ENCODE measurements at regions not wholly inside any gene's neighbourhood (a gene's known extent, or its start where the extent isn't known, plus 50 kb on each side); places are given as distances from the start of the nearest gene placed in this dataset.

DNA sequence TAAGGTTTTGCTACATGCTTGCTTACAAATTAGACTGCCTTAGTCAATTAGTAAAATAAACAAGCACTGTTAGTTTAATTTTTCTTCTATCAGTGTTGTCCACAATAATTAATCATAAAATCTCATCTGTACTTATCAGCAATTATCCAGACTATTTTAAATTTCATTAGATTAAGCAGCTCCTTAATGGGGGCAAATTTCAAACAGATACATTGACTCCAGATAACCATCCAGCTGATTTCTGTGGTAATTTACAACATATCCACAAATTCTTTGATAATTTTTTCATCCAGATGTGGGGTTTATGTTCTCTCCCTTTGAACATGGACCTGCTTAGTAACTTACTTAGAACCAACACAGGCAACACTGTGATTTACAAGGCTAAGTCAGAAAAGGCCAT lies 170.4 kb upstream of the CWC22 start:
- Mint-ChIP-seq H3K4me1 (no peaks in the 10 kb centered on the region), H3K9me3 (peaks cover 0 to 2% (median 0%) of the 10 kb centered on the region in 11 donors), H3K27me3 (peaks cover 0 to 7% (median 1%) of the 10 kb centered on the region in 5 donors), H3K4me3 (no peak overlapping the region), H3K27ac (no peak overlapping the region), H3K36me3 (no peaks in the 10 kb centered on the region)
- no peak for DNase-seq
- Histone ChIP-seq H3K9me3 (ENCODE audit: control insufficient read depth in 2 of 3, low read length in 3 of 3) (no peaks in the 10 kb centered on the region), H3K27ac (ENCODE audit: low read depth, low read length) (no peak overlapping the region), H3K4me1 (ENCODE audit: control insufficient read depth in 2 of 2, insufficient read depth in 2 of 2, low read length in 2 of 2) (no peaks in the 10 kb centered on the region), H3K36me3 (ENCODE audit: control insufficient read depth in 2 of 3, insufficient read depth in 3 of 3, low read length in 3 of 3) (no peaks in the 10 kb centered on the region), H3K4me3 (ENCODE audit: low read length) (no peak overlapping the region), H3K27me3 (ENCODE audit: control insufficient read depth in 2 of 2, insufficient read depth in 2 of 2, low read length in 2 of 2) (no peaks in the 10 kb centered on the region)
- POLR2A ChIA-PET = no interaction called here
- intact Hi-C loops (cut with micrococcal nuclease) = no loop called here
- ATAC-seq = no peak
- CTCF ChIA-PET = no interaction called here

DNA sequence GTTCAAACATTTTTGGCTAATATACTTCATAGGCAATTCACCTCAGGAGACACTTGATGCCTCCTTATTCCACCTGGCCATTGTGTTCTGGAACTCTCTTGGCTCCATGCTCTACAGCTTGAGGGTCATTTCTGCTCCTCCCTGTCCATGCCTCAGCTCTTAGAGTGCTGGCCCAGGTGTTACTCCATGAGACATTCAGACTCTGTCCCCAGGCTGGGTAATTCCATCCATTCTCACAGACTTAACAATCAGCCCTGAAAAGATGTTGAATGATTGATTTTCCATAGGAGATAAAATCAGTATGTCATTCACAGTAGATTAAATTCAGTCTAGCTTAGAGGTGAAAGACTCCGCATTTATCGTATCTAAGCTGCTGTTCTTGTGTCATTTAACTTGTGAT lies 168.6 kb upstream of the CWC22 start:
- H3K36me3 ChIP-seq (ENCODE audit: control insufficient read depth in 2 of 3, insufficient read depth in 3 of 3, low read length in 3 of 3) = no peaks in the 10 kb centered on the region
- H3K4me3 ChIP-seq (ENCODE audit: low read length) = no peak overlapping the region
- no peaks in the 10 kb centered on the region for H3K27me3 ChIP-seq (ENCODE audit: control insufficient read depth in 2 of 2, insufficient read depth in 2 of 2, low read length in 2 of 2)
- no peak overlapping the region for H3K27ac Mint-ChIP-seq
- peaks cover 0 to 4% (median 0%) of the 10 kb centered on the region in 5 donors for H3K27me3 Mint-ChIP-seq
- peaks cover 0 to 4% (median 0%) of the 10 kb centered on the region in 11 donors for H3K9me3 Mint-ChIP-seq
- H3K36me3 Mint-ChIP-seq = no peaks in the 10 kb centered on the region
- no peak overlapping the region for H3K27ac ChIP-seq (ENCODE audit: low read depth, low read length)
- intact Hi-C loops (cut with micrococcal nuclease) = no loop called here
- no peaks in the 10 kb centered on the region for H3K4me1 Mint-ChIP-seq
- POLR2A ChIA-PET = no interaction called here
- CTCF ChIA-PET = no interaction called here
- DNase-seq (no peak), ATAC-seq (no peak)
- H3K9me3 ChIP-seq (ENCODE audit: control insufficient read depth in 2 of 3, low read length in 3 of 3) = no peaks in the 10 kb centered on the region
- no peak overlapping the region for H3K4me3 Mint-ChIP-seq
- no peaks in the 10 kb centered on the region for H3K4me1 ChIP-seq (ENCODE audit: control insufficient read depth in 2 of 2, insufficient read depth in 2 of 2, low read length in 2 of 2)

DNA sequence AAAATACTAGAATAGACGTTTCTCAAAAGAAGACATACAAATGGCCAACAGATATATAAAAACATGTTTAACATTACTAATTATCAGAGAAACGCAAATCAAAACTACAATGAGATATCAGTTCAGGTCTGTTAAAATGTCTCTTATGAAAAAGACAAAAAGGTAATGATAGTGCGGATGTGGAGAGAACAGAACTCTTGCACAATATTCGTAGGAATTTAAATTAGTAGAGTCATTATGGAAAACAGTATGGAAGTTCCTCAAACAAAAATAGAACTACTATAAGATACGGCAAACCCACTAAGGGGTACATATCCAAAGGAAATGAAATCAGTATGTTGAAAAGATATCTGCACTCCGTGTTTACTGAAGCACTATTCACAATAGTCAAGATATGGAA lies 167.5 kb upstream of the CWC22 start:
- Mint-ChIP-seq H3K9me3 (peaks cover 4 to 11% (median 8%) of the 10 kb centered on the region in 11 donors), H3K4me3 (no peak overlapping the region), H3K27ac (no peak overlapping the region), H3K4me1 (no peaks in the 10 kb centered on the region), H3K36me3 (peaks cover 0 to 5% (median 0%) of the 10 kb centered on the region in 5 donors), H3K27me3 (peaks cover 0 to 5% (median 0%) of the 10 kb centered on the region in 5 donors)
- Histone ChIP-seq H3K4me3 (ENCODE audit: low read length) (no peak overlapping the region), H3K9me3 (ENCODE audit: control insufficient read depth in 2 of 3, low read length in 3 of 3) (peaks cover 0 to 2% (median 0%) of the 10 kb centered on the region in 3 experiments), H3K36me3 (ENCODE audit: control insufficient read depth in 2 of 3, insufficient read depth in 3 of 3, low read length in 3 of 3) (no peaks in the 10 kb centered on the region), H3K4me1 (ENCODE audit: control insufficient read depth in 2 of 2, insufficient read depth in 2 of 2, low read length in 2 of 2) (no peaks in the 10 kb centered on the region), H3K27me3 (ENCODE audit: control insufficient read depth in 2 of 2, insufficient read depth in 2 of 2, low read length in 2 of 2) (no peaks in the 10 kb centered on the region), H3K27ac (ENCODE audit: low read depth, low read length) (no peak overlapping the region)
- ATAC-seq (no peak), DNase-seq (no peak)
- CTCF ChIA-PET = interaction anchor here (0.7 kb wide), 1 partner anchor 152 kb away, joined by 4 read pairs; no protein-coding TSS in a partner anchor
- intact Hi-C loops (cut with micrococcal nuclease) = no loop called here
- POLR2A ChIA-PET = no interaction called here

DNA sequence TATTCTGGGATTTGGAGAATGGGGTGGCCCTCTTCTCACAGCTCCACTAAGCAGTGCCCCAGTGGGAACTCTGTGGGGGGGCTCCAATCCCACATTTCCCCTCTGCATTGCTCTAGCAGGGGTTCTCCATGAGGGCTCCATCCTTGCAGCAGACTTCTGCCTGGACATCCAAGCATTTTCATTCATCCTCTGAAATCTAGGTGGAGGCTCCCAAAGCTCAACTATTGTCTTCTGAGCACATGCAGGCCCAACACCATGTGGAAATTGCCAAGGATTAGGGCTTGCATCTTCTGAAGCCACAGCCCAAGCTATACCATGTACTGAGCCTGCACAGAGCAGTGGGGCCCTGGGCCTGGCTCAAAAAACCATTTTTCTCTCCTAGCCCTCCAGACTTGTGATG lies 162.4 kb upstream of the CWC22 start:
- no peak overlapping the region for H3K4me3 Mint-ChIP-seq
- POLR2A ChIA-PET = no interaction called here
- Histone ChIP-seq H3K4me3 (ENCODE audit: low read length) (no peak overlapping the region), H3K27ac (ENCODE audit: low read depth, low read length) (no peak overlapping the region), H3K4me1 (ENCODE audit: control insufficient read depth in 2 of 2, insufficient read depth in 2 of 2, low read length in 2 of 2) (no peaks in the 10 kb centered on the region), H3K36me3 (ENCODE audit: control insufficient read depth in 2 of 3, insufficient read depth in 3 of 3, low read length in 3 of 3) (no peaks in the 10 kb centered on the region), H3K27me3 (ENCODE audit: control insufficient read depth in 2 of 2, insufficient read depth in 2 of 2, low read length in 2 of 2) (no peaks in the 10 kb centered on the region), H3K9me3 (ENCODE audit: control insufficient read depth in 2 of 3, low read length in 3 of 3) (peaks cover 0 to 8% (median 0%) of the 10 kb centered on the region in 3 experiments)
- CTCF ChIA-PET = no interaction called here
- ATAC-seq (no peak), DNase-seq (no peak)
- no peak overlapping the region for H3K27ac Mint-ChIP-seq
- no peaks in the 10 kb centered on the region for H3K4me1 Mint-ChIP-seq
- H3K27me3 Mint-ChIP-seq = peaks cover 0 to 17% (median 12%) of the 10 kb centered on the region in 5 donors
- H3K9me3 Mint-ChIP-seq = peaks cover 7 to 23% (median 15%) of the 10 kb centered on the region in 11 donors
- peaks cover 0 to 5% (median 0%) of the 10 kb centered on the region in 5 donors for H3K36me3 Mint-ChIP-seq
- intact Hi-C loops (cut with micrococcal nuclease) = no loop called here

DNA sequence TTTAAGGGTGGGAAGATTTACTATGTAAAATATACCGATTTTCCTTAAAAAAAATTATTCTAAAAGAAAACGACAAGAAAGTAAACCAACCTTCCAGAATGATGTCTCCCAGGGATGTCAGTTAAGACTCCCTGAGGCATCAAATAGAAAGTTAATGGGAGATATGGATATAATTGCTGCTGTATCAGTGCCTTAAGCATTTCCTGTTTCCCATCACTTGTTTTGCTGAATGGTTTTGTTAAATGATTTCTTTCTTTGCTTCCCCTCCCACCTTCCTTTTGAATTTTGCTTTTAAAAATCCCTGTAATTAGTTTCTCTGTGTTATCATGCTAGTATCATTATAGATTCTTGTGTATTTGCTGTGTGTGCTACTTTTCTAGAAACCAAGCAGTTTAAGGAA lies 154.3 kb upstream of the CWC22 start:
- no peaks in the 10 kb centered on the region for H3K27me3 ChIP-seq (ENCODE audit: control insufficient read depth in 2 of 2, insufficient read depth in 2 of 2, low read length in 2 of 2)
- Mint-ChIP-seq H3K9me3 (peaks cover 0 to 2% (median 0%) of the 10 kb centered on the region in 11 donors), H3K27ac (no peak overlapping the region), H3K4me3 (no peak overlapping the region), H3K4me1 (no peaks in the 10 kb centered on the region), H3K36me3 (no peaks in the 10 kb centered on the region), H3K27me3 (peaks cover 0 to 15% (median 4%) of the 10 kb centered on the region in 5 donors)
- no peaks in the 10 kb centered on the region for H3K36me3 ChIP-seq (ENCODE audit: control insufficient read depth in 2 of 3, insufficient read depth in 3 of 3, low read length in 3 of 3)
- ChIA-PET POLR2A (no interaction called here), CTCF (no interaction called here)
- DNase-seq (no peak), ATAC-seq (no peak)
- no peak overlapping the region for H3K4me3 ChIP-seq (ENCODE audit: low read length)
- H3K27ac ChIP-seq (ENCODE audit: low read depth, low read length) = no peak overlapping the region
- no peaks in the 10 kb centered on the region for H3K9me3 ChIP-seq (ENCODE audit: control insufficient read depth in 2 of 3, low read length in 3 of 3)
- intact Hi-C loops (cut with micrococcal nuclease) = no loop called here
- H3K4me1 ChIP-seq (ENCODE audit: control insufficient read depth in 2 of 2, insufficient read depth in 2 of 2, low read length in 2 of 2) = no peaks in the 10 kb centered on the region

DNA sequence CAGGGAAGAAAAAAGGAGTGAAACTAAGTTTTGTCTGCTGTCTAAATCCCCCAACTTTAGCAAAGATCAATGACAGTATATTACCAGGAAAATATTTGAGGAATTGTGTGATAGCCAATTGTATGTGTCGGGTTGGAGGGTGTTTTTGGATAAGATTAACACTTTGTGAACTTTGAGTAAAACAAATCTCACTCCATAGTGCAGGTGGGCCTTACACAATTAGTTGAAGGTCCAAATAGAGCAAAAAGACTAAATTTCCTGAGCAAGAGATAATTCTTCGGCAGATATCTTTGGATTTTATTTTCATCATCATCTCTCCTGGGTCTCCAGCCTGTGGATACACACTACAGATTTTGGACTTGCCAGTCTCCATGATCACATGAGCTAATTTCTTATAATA lies 152.8 kb upstream of the CWC22 start:
- Histone ChIP-seq H3K4me3 (ENCODE audit: low read length) (no peak overlapping the region), H3K36me3 (ENCODE audit: control insufficient read depth in 2 of 3, insufficient read depth in 3 of 3, low read length in 3 of 3) (no peaks in the 10 kb centered on the region), H3K9me3 (ENCODE audit: control insufficient read depth in 2 of 3, low read length in 3 of 3) (no peaks in the 10 kb centered on the region), H3K4me1 (ENCODE audit: control insufficient read depth in 2 of 2, insufficient read depth in 2 of 2, low read length in 2 of 2) (no peaks in the 10 kb centered on the region), H3K27ac (ENCODE audit: low read depth, low read length) (no peak overlapping the region), H3K27me3 (ENCODE audit: control insufficient read depth in 2 of 2, insufficient read depth in 2 of 2, low read length in 2 of 2) (no peaks in the 10 kb centered on the region)
- CTCF ChIA-PET = no interaction called here
- Mint-ChIP-seq H3K27me3 (peaks cover 0 to 8% (median 0%) of the 10 kb centered on the region in 5 donors), H3K4me1 (no peaks in the 10 kb centered on the region), H3K4me3 (no peak overlapping the region), H3K36me3 (no peaks in the 10 kb centered on the region), H3K27ac (no peak overlapping the region), H3K9me3 (no peaks in the 10 kb centered on the region)
- POLR2A ChIA-PET = no interaction called here
- intact Hi-C loops (cut with micrococcal nuclease) = no loop called here
- DNase-seq (no peak), ATAC-seq (no peak)

DNA sequence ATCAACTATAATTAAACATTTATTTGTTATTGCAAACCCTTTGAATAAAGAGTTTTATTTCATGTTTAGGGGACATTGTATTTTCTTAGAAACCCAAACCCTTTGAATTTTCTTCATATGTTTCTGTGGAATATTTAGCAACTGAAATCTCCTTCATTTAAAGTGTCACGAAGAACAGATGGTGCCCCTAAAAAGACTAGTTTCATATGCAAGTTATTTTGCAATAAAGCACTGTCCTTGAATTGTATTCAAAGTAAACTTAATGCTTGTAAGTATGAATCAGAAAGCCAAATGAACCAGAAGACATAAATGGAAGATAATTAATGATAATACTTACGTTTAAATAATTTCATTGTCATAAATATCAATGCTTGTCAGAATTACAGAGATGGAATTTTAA lies 151.9 kb upstream of the CWC22 start:
- CTCF ChIA-PET = no interaction called here
- intact Hi-C loops (cut with micrococcal nuclease) = no loop called here

More for the DNA sequence above, 151.9 kb upstream of the CWC22 start:
- Mint-ChIP-seq H3K4me3 (no peak overlapping the region), H3K27me3 (peaks cover 0 to 8% (median 0%) of the 10 kb centered on the region in 5 donors), H3K9me3 (no peaks in the 10 kb centered on the region), H3K4me1 (no peaks in the 10 kb centered on the region), H3K27ac (no peak overlapping the region), H3K36me3 (no peaks in the 10 kb centered on the region)
- DNase-seq (no peak), ATAC-seq (no peak)
- no peak overlapping the region for H3K27ac ChIP-seq (ENCODE audit: low read depth, low read length)
- no peaks in the 10 kb centered on the region for H3K4me1 ChIP-seq (ENCODE audit: control insufficient read depth in 2 of 2, insufficient read depth in 2 of 2, low read length in 2 of 2)
- POLR2A ChIA-PET = no interaction called here
- no peak overlapping the region for H3K4me3 ChIP-seq (ENCODE audit: low read length)
- H3K36me3 ChIP-seq (ENCODE audit: control insufficient read depth in 2 of 3, insufficient read depth in 3 of 3, low read length in 3 of 3) = no peaks in the 10 kb centered on the region
- no peaks in the 10 kb centered on the region for H3K9me3 ChIP-seq (ENCODE audit: control insufficient read depth in 2 of 3, low read length in 3 of 3)
- no peaks in the 10 kb centered on the region for H3K27me3 ChIP-seq (ENCODE audit: control insufficient read depth in 2 of 2, insufficient read depth in 2 of 2, low read length in 2 of 2)

Measured in naive thymus-derived CD4-positive, alpha-beta T cell (primary cell).